Gastrocnemius medialis (tissue), 4 donors: ENCODE measurements at regions not wholly inside any gene's neighbourhood (a gene's known extent, or its start where the extent isn't known, plus 50 kb on each side); places are given as distances from the start of the nearest gene placed in this dataset.

Experiments
- POLR2A ChIP-seq, 2 donors: fragments of 450-650 bp; IDR thresholded peaks; one replicate each; pipeline ENCODE4 v1.6.1; 2017; ENCODE audit warnings: antibody characterized with exemption in 2 of 2, mild to moderate bottlenecking in 2 of 2, moderate library complexity in 2 of 2
- TF ChIP-seq, protein P1 (sequence below), 5 experiments: fragments of 450-650 bp in 3 of 5; fragments of 200-600 bp in 2 of 5; sonication (generic) in 2 of 5; IDR thresholded peaks in 4 of 5; conservative IDR thresholded peaks in 1 of 5; 1 replicate in 4 of 5; 2 replicates in 1 of 5; pipeline ENCODE4 v1.5.1; 2016 to 2019; ENCODE audit warnings: antibody characterized with exemption in 5 of 5, mild to moderate bottlenecking in 3 of 5, moderate library complexity in 3 of 5

DNA sequence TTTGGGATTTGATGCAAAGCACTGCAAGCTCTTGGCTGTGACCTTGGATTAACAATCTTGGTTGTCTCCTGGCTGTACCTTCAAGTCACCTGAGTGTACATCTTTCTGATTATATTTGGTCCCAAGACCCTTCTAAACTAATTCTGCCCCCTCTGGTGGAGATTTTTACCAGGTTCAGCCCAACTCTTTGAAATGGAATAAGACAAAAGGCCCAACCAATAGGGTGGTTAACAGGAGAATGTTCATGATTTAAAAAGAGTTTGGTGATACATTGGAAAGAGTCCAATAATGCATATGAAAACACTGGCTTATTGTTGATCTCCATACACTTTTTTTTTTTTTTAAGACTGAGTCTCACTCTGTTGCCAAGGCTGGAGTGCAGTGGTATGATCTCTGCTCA lies 77.5 kb upstream of the CD83 start:
- TF ChIP-seq, protein P1, sequence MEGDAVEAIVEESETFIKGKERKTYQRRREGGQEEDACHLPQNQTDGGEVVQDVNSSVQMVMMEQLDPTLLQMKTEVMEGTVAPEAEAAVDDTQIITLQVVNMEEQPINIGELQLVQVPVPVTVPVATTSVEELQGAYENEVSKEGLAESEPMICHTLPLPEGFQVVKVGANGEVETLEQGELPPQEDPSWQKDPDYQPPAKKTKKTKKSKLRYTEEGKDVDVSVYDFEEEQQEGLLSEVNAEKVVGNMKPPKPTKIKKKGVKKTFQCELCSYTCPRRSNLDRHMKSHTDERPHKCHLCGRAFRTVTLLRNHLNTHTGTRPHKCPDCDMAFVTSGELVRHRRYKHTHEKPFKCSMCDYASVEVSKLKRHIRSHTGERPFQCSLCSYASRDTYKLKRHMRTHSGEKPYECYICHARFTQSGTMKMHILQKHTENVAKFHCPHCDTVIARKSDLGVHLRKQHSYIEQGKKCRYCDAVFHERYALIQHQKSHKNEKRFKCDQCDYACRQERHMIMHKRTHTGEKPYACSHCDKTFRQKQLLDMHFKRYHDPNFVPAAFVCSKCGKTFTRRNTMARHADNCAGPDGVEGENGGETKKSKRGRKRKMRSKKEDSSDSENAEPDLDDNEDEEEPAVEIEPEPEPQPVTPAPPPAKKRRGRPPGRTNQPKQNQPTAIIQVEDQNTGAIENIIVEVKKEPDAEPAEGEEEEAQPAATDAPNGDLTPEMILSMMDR (IDR thresholded peaks at IDR 0.05 in 4 of 5, conservative IDR thresholded peaks at IDR 0.05 in 1 of 5), result no peak
- TF ChIP-seq POLR2A (IDR thresholded peaks at IDR 0.05), result no peak
